ENCODE measurements at regions not wholly inside any gene's neighbourhood (a gene's known extent, or its start where the extent isn't known, plus 50 kb on each side); places are given as distances from the start of the nearest gene placed in this dataset.

DNA sequence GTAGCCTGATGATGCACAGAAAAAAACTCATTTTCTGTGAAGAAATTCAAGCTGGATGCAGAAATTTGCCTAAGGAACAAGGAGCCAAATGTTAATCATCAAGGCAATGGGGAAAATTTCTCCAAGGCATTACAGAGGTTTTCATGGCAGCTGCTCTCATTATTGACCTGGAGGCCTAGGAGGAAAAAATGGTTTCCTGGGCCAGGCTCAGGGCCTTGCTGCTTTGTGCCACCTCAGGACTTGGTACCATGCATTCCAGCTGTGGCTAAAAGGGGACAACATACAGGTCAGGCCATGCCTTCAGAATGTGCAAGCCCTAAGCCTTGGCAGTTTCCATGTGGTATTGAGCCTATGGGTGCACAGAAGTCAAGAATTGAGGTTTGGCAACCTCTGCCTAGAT lies 1320.1 kb upstream of the MIR17HG start:
- H3K27ac ChIP-seq: no peak overlapping the region
- DNase-seq (no peak), FAIRE-seq (no peak), ATAC-seq (no peak)
- H3K9me3 ChIP-seq: no peaks in the 10 kb centered on the region
- no peaks in the 10 kb centered on the region for H3K27me3 ChIP-seq
- intact Hi-C loops (cut with DNase I): no loop called here
- H3K4me3 ChIP-seq: no peak overlapping the region
- H3K4me1 ChIP-seq: no peaks in the 10 kb centered on the region
- TF ChIP-seq, protein P1, sequence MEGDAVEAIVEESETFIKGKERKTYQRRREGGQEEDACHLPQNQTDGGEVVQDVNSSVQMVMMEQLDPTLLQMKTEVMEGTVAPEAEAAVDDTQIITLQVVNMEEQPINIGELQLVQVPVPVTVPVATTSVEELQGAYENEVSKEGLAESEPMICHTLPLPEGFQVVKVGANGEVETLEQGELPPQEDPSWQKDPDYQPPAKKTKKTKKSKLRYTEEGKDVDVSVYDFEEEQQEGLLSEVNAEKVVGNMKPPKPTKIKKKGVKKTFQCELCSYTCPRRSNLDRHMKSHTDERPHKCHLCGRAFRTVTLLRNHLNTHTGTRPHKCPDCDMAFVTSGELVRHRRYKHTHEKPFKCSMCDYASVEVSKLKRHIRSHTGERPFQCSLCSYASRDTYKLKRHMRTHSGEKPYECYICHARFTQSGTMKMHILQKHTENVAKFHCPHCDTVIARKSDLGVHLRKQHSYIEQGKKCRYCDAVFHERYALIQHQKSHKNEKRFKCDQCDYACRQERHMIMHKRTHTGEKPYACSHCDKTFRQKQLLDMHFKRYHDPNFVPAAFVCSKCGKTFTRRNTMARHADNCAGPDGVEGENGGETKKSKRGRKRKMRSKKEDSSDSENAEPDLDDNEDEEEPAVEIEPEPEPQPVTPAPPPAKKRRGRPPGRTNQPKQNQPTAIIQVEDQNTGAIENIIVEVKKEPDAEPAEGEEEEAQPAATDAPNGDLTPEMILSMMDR (IDR thresholded peaks at IDR 0.05): no peak
- no peaks in the 10 kb centered on the region for H3K36me3 ChIP-seq

GRCh38 chr13:90032313-90032712 lies 1315.2 kb upstream of the MIR17HG start:
- Histone ChIP-seq H3K27ac (no peak overlapping the region), H3K36me3 (no peaks in the 10 kb centered on the region), H3K27me3 (no peaks in the 10 kb centered on the region), H3K4me3 (no peak overlapping the region), H3K4me1 (no peaks in the 10 kb centered on the region), H3K9me3 (no peaks in the 10 kb centered on the region)
- DNase-seq: no peak
- 72 to 81% methylated on average over 5 of the region's 5 CpGs for WGBS, 2 donors
- TF ChIP-seq, protein P1 (IDR thresholded peaks at IDR 0.05): no peak
- no peak for FAIRE-seq
- no peak for ATAC-seq
- intact Hi-C loops (cut with DNase I): no loop called here

- Histone ChIP-seq H3K36me3 (no peaks in the 10 kb centered on the region), H3K27ac (no peak overlapping the region), H3K9me3 (no peaks in the 10 kb centered on the region), H3K4me1 (no peaks in the 10 kb centered on the region), H3K27me3 (no peaks in the 10 kb centered on the region), H3K4me3 (no peak overlapping the region)
- intact Hi-C loops (cut with DNase I): no loop called here
- ATAC-seq: no peak
- 70 to 78% methylated on average over 14 of the region's 14 CpGs for WGBS, 2 donors
- no peak for DNase-seq
- TF ChIP-seq, protein P1 (IDR thresholded peaks at IDR 0.05): no peak
- FAIRE-seq: no peak
Observed at GRCh38 chr13:90032841-90033493, 1314.5 kb upstream of the MIR17HG start.

GRCh38 chr13:90039516-90039915 lies 1308.0 kb upstream of the MIR17HG start:
- ATAC-seq (no peak), DNase-seq (no peak), FAIRE-seq (no peak)
- 56 to 66% methylated on average over 3 of the region's 3 CpGs for WGBS, 2 donors
- Histone ChIP-seq H3K4me3 (no peak overlapping the region), H3K9me3 (no peaks in the 10 kb centered on the region), H3K27me3 (no peaks in the 10 kb centered on the region), H3K27ac (no peak overlapping the region), H3K4me1 (no peaks in the 10 kb centered on the region), H3K36me3 (no peaks in the 10 kb centered on the region)
- intact Hi-C loops (cut with DNase I): no loop called here
- TF ChIP-seq, protein P1 (IDR thresholded peaks at IDR 0.05): no peak

DNA sequence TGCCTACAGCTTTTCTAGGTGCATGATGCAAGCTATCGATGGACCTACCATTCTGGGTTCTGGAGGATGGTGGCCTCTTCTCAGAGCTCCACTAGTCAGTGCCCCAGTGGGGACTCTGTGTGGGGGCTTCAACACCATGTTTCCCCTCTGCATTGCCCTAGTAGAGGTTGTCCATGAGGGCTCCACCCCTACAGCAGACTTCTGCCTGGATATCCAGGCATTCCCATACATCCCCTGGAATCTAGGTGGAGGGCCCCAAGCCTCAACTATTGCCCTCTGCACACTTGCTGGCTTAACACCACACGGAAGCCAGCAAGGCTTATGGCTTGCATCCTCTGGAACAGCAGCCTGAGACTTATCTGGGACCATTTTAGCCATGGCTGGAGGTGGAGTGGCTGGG lies 1299.9 kb upstream of the MIR17HG start:
- DNase-seq (no peak), ATAC-seq (no peak), FAIRE-seq (no peak)
- H3K9me3 ChIP-seq: no peaks in the 10 kb centered on the region
- no peaks in the 10 kb centered on the region for H3K27me3 ChIP-seq
- no peak overlapping the region for H3K4me3 ChIP-seq
- H3K27ac ChIP-seq: no peak overlapping the region
- intact Hi-C loops (cut with DNase I): no loop called here
- TF ChIP-seq, protein P1 (IDR thresholded peaks at IDR 0.05): no peak
- H3K36me3 ChIP-seq: no peaks in the 10 kb centered on the region
- no peaks in the 10 kb centered on the region for H3K4me1 ChIP-seq
- WGBS, 2 donors: 80 to 86% methylated on average over 2 of the region's 2 CpGs
